K562 (cell line): ENCODE measurements at regions not wholly inside any gene's neighbourhood (a gene's known extent, or its start where the extent isn't known, plus 50 kb on each side); places are given as distances from the start of the nearest gene placed in this dataset.

Experiments
- EGR1 ChIP-seq: fragments of 450-650 bp; conservative IDR thresholded peaks from 2 replicates; pipeline ENCODE4 v1.6.1; 2017; ENCODE audit warnings: mild to moderate bottlenecking
- JUN ChIP-seq, 2 experiments: sonication (generic) in 1 of 2; formaldehyde crosslinking in 1 of 2; IDR thresholded peaks; 2 replicates each; pipeline versions ENCODE4 v1.6.1 to v1.8.0; 2012 to 2022; ENCODE audit warnings: borderline replicate concordance in 2 of 2, mild to moderate bottlenecking in 2 of 2, improper control_type of control experiment in 1 of 2, low read depth in 1 of 2, low read length in 1 of 2, missing genetic modification reagents in 1 of 2
- TCF7L2 ChIP-seq: fragments of 150-350 bp; IDR thresholded peaks from 2 replicates; pipeline ENCODE4 v1.6.1; 2016; ENCODE audit warnings: low read depth, mild to moderate bottlenecking, low read length, moderate library complexity
- TF ChIP-seq, protein P1 (sequence below), 2 experiments: fragments of 450-650 bp; formaldehyde crosslinking in 1 of 2; IDR thresholded peaks; 2 replicates each; pipeline versions ENCODE4 v1.4.0 to v1.6.1; 2014 to 2020; ENCODE audit warnings: mild to moderate bottlenecking in 2 of 2, borderline replicate concordance in 1 of 2, low read depth in 1 of 2

DNA sequence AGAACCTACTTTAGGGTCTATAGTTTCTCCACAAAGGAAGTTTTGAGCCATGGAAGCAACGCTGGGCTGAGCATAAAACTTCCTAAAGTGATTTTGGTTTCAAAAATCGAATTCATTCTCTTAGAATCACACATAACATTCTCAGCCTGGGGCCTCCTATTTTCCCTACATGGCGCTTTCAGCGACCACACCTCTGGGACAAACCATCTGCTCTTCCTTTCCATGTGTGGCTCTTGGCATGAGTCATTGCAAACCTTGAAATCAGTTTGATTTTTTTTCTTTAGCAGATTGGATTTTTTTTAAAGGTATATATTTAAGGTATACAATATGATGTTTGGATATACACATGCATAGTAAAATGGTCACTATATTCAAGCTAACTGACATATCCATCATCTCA, 72.5 kb upstream of the APCDD1 start:
- TF ChIP-seq, protein P1, sequence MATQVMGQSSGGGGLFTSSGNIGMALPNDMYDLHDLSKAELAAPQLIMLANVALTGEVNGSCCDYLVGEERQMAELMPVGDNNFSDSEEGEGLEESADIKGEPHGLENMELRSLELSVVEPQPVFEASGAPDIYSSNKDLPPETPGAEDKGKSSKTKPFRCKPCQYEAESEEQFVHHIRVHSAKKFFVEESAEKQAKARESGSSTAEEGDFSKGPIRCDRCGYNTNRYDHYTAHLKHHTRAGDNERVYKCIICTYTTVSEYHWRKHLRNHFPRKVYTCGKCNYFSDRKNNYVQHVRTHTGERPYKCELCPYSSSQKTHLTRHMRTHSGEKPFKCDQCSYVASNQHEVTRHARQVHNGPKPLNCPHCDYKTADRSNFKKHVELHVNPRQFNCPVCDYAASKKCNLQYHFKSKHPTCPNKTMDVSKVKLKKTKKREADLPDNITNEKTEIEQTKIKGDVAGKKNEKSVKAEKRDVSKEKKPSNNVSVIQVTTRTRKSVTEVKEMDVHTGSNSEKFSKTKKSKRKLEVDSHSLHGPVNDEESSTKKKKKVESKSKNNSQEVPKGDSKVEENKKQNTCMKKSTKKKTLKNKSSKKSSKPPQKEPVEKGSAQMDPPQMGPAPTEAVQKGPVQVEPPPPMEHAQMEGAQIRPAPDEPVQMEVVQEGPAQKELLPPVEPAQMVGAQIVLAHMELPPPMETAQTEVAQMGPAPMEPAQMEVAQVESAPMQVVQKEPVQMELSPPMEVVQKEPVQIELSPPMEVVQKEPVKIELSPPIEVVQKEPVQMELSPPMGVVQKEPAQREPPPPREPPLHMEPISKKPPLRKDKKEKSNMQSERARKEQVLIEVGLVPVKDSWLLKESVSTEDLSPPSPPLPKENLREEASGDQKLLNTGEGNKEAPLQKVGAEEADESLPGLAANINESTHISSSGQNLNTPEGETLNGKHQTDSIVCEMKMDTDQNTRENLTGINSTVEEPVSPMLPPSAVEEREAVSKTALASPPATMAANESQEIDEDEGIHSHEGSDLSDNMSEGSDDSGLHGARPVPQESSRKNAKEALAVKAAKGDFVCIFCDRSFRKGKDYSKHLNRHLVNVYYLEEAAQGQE (IDR thresholded peaks at IDR 0.05; ENCODE audit: borderline replicate concordance): no peak
- TF ChIP-seq, protein P1 (CRISPR knock-in tag; IDR thresholded peaks at IDR 0.05; ENCODE audit: low read depth): no peak
- no peak for TF ChIP-seq JUN (IDR thresholded peaks at IDR 0.05; ENCODE audit: borderline replicate concordance, low read depth, low read length)
- TF ChIP-seq JUN (CRISPR knock-in tag; IDR thresholded peaks at IDR 0.05; ENCODE audit: borderline replicate concordance): no peak
- no peak for TF ChIP-seq TCF7L2
- no peak for TF ChIP-seq EGR1
